Nephron progenitor cell (in vitro differentiated cells): ENCODE measurements at regions not wholly inside any gene's neighbourhood (a gene's known extent, or its start where the extent isn't known, plus 50 kb on each side); places are given as distances from the start of the nearest gene placed in this dataset.

Experiments used
- DNase-seq: peaks from one replicate; pipeline ENCODE4 v3.0.0; 2021
- H3K27ac Mint-ChIP-seq: 2 replicates; pipeline ENCODE4 v1.8.0; 2021; ENCODE audit warnings: mild to moderate bottlenecking, moderate library complexity, mixed read lengths
- H3K27me3 Mint-ChIP-seq: 2 replicates; pipeline ENCODE4 v1.8.0; 2021; ENCODE audit warnings: mild to moderate bottlenecking, low read depth, mixed read lengths; ENCODE audit not compliant: poor library complexity
- H3K36me3 Mint-ChIP-seq: 2 replicates; pipeline ENCODE4 v1.8.0; 2021; ENCODE audit warnings: low read depth, mixed read lengths
- H3K4me1 Mint-ChIP-seq: 2 replicates; pipeline ENCODE4 v1.8.0; 2021; ENCODE audit warnings: mixed read lengths
- H3K4me3 Mint-ChIP-seq: 2 replicates; pipeline ENCODE4 v1.8.0; 2021; ENCODE audit warnings: mild to moderate bottlenecking, moderate library complexity, mixed read lengths
- H3K9me3 Mint-ChIP-seq: 2 replicates; pipeline ENCODE4 v1.8.0; 2021; ENCODE audit warnings: mild to moderate bottlenecking, moderate library complexity, mixed read lengths
- TF ChIP-seq, protein P1 (sequence below): fragments of 200-600 bp; sonication (generic); IDR thresholded peaks from 2 replicates; pipeline ENCODE4 v1.5.0; 2021; ENCODE audit warnings: antibody characterized with exemption

- Mint-ChIP-seq H3K9me3 (no peaks in the 10 kb centered on the region), H3K27ac (no peak overlapping the region), H3K27me3 (no peaks in the 10 kb centered on the region), H3K4me3 (no peak overlapping the region), H3K36me3 (no peaks in the 10 kb centered on the region), H3K4me1 (peaks cover 5% of the 10 kb centered on the region)
- TF ChIP-seq, protein P1, sequence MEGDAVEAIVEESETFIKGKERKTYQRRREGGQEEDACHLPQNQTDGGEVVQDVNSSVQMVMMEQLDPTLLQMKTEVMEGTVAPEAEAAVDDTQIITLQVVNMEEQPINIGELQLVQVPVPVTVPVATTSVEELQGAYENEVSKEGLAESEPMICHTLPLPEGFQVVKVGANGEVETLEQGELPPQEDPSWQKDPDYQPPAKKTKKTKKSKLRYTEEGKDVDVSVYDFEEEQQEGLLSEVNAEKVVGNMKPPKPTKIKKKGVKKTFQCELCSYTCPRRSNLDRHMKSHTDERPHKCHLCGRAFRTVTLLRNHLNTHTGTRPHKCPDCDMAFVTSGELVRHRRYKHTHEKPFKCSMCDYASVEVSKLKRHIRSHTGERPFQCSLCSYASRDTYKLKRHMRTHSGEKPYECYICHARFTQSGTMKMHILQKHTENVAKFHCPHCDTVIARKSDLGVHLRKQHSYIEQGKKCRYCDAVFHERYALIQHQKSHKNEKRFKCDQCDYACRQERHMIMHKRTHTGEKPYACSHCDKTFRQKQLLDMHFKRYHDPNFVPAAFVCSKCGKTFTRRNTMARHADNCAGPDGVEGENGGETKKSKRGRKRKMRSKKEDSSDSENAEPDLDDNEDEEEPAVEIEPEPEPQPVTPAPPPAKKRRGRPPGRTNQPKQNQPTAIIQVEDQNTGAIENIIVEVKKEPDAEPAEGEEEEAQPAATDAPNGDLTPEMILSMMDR = no peak
- no peak for DNase-seq
These were observed 228.1 kb upstream of the RORA start for GRCh38 chr15:61457050-61457733.

GRCh38 chr15:61449186-61449702 is 220.1 kb upstream of the RORA start:
- Mint-ChIP-seq H3K27me3 (peaks cover 4% of the 10 kb centered on the region), H3K36me3 (no peaks in the 10 kb centered on the region), H3K4me3 (no peak overlapping the region), H3K9me3 (peaks cover 9% of the 10 kb centered on the region), H3K27ac (no peak overlapping the region), H3K4me1 (no peaks in the 10 kb centered on the region)
- no peak for DNase-seq
- TF ChIP-seq, protein P1 = no peak

DNA sequence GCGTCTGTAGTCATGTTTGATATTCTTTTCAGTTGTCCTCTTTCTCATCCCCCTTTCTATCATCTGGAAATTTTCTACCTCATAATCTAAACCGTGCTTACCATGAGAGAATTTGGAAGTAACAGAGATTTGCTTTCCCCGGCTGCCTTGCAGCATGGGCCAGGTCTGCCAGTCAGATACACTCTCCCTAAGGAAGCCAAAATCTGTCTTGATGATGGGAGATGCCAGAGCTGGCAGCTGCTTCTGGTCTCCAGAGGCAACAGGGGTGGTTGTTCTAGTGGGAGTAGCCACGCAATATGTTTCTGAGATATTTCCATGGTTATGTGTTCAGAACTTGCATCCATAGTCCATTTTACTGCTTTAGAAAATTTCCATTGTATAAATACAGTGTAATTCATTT is 218.9 kb upstream of the RORA start:
- TF ChIP-seq, protein P1 = no peak
- DNase-seq = no peak
- H3K36me3 Mint-ChIP-seq = no peaks in the 10 kb centered on the region

GRCh38 chr15:61444585-61444984 is 215.5 kb upstream of the RORA start:
- DNase-seq = no peak
- TF ChIP-seq, protein P1 = no peak
- H3K4me3 Mint-ChIP-seq = no peak overlapping the region
- peaks cover 7% of the 10 kb centered on the region for H3K27me3 Mint-ChIP-seq
- no peaks in the 10 kb centered on the region for H3K4me1 Mint-ChIP-seq
- no peak overlapping the region for H3K27ac Mint-ChIP-seq
- H3K9me3 Mint-ChIP-seq = peaks cover 12% of the 10 kb centered on the region
- no peaks in the 10 kb centered on the region for H3K36me3 Mint-ChIP-seq

More for the DNA sequence above, 218.9 kb upstream of the RORA start:
- Mint-ChIP-seq H3K9me3 (peaks cover 9% of the 10 kb centered on the region), H3K27me3 (peaks cover 4% of the 10 kb centered on the region), H3K27ac (no peak overlapping the region), H3K4me1 (no peaks in the 10 kb centered on the region), H3K4me3 (no peak overlapping the region)

GRCh38 chr15:61442821-61443220 is 213.7 kb upstream of the RORA start:
- H3K27ac Mint-ChIP-seq = no peak overlapping the region
- H3K4me1 Mint-ChIP-seq = no peaks in the 10 kb centered on the region
- no peak for DNase-seq
- peaks cover 4% of the 10 kb centered on the region for H3K27me3 Mint-ChIP-seq
- TF ChIP-seq, protein P1 = no peak
- H3K4me3 Mint-ChIP-seq = no peak overlapping the region
- H3K9me3 Mint-ChIP-seq = peaks cover 12% of the 10 kb centered on the region
- no peaks in the 10 kb centered on the region for H3K36me3 Mint-ChIP-seq

DNA sequence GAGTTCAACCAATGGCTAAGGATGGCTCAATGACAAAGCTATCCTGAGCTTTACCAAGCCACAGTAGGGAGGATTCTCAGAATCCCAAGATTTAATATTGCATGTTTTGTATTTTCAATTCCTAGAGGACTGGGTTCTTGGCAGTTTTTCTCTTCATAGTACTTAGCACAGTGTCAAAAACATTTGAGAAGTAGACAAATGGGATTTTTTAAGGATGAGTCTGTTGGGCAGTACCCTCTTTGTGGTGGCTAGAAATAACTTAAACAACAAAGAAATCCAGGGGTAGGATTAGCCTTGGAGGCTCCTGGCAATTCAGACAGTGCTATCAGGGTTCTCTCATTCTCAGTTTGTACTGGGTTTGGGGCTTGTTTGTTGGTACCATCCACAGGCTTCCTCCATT is 212.8 kb upstream of the RORA start:
- Mint-ChIP-seq H3K36me3 (no peaks in the 10 kb centered on the region), H3K4me3 (no peak overlapping the region), H3K9me3 (peaks cover 12% of the 10 kb centered on the region), H3K27me3 (peaks cover 4% of the 10 kb centered on the region), H3K27ac (no peak overlapping the region), H3K4me1 (no peaks in the 10 kb centered on the region)
- DNase-seq = no peak
- TF ChIP-seq, protein P1 = no peak
